Hepatocyte (in vitro differentiated cells): ENCODE measurements at regions not wholly inside any gene's neighbourhood (a gene's known extent, or its start where the extent isn't known, plus 50 kb on each side); places are given as distances from the start of the nearest gene placed in this dataset.

ENCODE experiments used
- CTCF ChIP-seq: fragments of 200-600 bp; sonication (generic); IDR thresholded peaks from 2 replicates; pipeline ENCODE4 v1.5.1; 2016; ENCODE audit warnings: antibody characterized with exemption, mild to moderate bottlenecking; ENCODE audit not compliant: poor library complexity
- EZH2phosphoT487 ChIP-seq: fragments of 200-600 bp; sonication (generic); IDR thresholded peaks from one replicate; pipeline ENCODE4 v1.6.1; 2018; ENCODE audit warnings: antibody characterized with exemption, mild to moderate bottlenecking, low read depth, moderate library complexity; ENCODE audit not compliant: unreplicated experiment, severe bottlenecking

DNA sequence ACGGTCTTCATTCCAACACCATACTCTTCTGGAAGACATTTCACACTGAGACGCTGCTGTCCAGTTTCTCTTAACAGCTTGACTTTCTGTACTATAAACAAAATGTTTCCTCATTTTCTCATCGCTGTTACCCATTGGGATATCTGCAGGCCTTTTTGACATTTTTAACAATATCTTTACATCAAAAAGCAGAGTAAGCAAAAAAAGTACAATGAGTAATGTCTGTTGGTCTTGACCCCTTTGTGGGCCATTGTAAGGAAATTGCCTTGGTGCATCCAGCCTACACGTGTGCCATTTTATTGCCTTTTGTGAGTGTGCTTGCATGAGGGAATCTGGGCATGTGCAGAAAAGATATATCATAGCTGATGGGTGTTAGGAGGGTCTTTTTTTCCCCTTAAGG lies 129.1 kb upstream of the MANEA start:
- TF ChIP-seq CTCF, result no peak
- TF ChIP-seq EZH2phosphoT487, result no peak
